ENCODE measurements at regions not wholly inside any gene's neighbourhood (a gene's known extent, or its start where the extent isn't known, plus 50 kb on each side); places are given as distances from the start of the nearest gene placed in this dataset.
A peak's percentile ranks its signal among the peaks of the same experiment; 100 is the strongest.

DNA sequence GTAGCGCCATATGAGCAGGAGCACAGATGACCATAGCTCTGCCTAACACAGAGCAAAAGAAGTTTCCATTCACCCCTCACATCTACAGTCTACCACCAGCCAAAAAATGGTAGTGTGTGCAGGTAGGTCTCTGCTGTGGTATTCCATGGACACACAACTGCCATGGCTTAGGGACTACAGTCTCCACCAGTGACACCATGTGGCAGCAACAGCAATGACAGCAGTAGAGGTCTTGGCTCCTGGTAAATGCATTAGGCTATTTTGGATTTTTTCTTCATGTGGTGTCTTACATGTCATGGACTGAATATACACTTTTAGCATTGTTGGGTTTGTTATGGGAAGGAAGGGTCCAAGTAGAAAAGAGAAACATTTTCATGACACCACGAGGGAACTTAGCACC is 70.1 kb upstream of the CABCOCO1 start (continued):
- TF ChIP-seq, protein P1, sequence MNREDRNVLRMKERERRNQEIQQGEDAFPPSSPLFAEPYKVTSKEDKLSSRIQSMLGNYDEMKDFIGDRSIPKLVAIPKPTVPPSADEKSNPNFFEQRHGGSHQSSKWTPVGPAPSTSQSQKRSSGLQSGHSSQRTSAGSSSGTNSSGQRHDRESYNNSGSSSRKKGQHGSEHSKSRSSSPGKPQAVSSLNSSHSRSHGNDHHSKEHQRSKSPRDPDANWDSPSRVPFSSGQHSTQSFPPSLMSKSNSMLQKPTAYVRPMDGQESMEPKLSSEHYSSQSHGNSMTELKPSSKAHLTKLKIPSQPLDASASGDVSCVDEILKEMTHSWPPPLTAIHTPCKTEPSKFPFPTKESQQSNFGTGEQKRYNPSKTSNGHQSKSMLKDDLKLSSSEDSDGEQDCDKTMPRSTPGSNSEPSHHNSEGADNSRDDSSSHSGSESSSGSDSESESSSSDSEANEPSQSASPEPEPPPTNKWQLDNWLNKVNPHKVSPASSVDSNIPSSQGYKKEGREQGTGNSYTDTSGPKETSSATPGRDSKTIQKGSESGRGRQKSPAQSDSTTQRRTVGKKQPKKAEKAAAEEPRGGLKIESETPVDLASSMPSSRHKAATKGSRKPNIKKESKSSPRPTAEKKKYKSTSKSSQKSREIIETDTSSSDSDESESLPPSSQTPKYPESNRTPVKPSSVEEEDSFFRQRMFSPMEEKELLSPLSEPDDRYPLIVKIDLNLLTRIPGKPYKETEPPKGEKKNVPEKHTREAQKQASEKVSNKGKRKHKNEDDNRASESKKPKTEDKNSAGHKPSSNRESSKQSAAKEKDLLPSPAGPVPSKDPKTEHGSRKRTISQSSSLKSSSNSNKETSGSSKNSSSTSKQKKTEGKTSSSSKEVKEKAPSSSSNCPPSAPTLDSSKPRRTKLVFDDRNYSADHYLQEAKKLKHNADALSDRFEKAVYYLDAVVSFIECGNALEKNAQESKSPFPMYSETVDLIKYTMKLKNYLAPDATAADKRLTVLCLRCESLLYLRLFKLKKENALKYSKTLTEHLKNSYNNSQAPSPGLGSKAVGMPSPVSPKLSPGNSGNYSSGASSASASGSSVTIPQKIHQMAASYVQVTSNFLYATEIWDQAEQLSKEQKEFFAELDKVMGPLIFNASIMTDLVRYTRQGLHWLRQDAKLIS (CRISPR knock-in tag; IDR thresholded peaks at IDR 0.05): no peak
- TF ChIP-seq, protein P2, sequence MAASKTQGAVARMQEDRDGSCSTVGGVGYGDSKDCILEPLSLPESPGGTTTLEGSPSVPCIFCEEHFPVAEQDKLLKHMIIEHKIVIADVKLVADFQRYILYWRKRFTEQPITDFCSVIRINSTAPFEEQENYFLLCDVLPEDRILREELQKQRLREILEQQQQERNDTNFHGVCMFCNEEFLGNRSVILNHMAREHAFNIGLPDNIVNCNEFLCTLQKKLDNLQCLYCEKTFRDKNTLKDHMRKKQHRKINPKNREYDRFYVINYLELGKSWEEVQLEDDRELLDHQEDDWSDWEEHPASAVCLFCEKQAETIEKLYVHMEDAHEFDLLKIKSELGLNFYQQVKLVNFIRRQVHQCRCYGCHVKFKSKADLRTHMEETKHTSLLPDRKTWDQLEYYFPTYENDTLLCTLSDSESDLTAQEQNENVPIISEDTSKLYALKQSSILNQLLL (CRISPR knock-in tag; IDR thresholded peaks at IDR 0.05; ENCODE audit: borderline replicate concordance): no peak
- TF ChIP-seq, protein P3, sequence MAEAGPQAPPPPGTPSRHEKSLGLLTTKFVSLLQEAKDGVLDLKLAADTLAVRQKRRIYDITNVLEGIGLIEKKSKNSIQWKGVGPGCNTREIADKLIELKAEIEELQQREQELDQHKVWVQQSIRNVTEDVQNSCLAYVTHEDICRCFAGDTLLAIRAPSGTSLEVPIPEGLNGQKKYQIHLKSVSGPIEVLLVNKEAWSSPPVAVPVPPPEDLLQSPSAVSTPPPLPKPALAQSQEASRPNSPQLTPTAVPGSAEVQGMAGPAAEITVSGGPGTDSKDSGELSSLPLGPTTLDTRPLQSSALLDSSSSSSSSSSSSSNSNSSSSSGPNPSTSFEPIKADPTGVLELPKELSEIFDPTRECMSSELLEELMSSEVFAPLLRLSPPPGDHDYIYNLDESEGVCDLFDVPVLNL (CRISPR knock-in tag; IDR thresholded peaks at IDR 0.05; ENCODE audit: low read depth): no peak
- TF ChIP-seq, protein P4, sequence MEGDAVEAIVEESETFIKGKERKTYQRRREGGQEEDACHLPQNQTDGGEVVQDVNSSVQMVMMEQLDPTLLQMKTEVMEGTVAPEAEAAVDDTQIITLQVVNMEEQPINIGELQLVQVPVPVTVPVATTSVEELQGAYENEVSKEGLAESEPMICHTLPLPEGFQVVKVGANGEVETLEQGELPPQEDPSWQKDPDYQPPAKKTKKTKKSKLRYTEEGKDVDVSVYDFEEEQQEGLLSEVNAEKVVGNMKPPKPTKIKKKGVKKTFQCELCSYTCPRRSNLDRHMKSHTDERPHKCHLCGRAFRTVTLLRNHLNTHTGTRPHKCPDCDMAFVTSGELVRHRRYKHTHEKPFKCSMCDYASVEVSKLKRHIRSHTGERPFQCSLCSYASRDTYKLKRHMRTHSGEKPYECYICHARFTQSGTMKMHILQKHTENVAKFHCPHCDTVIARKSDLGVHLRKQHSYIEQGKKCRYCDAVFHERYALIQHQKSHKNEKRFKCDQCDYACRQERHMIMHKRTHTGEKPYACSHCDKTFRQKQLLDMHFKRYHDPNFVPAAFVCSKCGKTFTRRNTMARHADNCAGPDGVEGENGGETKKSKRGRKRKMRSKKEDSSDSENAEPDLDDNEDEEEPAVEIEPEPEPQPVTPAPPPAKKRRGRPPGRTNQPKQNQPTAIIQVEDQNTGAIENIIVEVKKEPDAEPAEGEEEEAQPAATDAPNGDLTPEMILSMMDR (IDR thresholded peaks at IDR 0.05 in 2 of 3, conservative IDR thresholded peaks at IDR 0.05 in 1 of 3; ENCODE audit: insufficient read depth in 2 of 3, low read depth in 1 of 3, low read length in 3 of 3): peak; percentile 74 to 77 (median 75)
- TF ChIP-seq, protein P5, sequence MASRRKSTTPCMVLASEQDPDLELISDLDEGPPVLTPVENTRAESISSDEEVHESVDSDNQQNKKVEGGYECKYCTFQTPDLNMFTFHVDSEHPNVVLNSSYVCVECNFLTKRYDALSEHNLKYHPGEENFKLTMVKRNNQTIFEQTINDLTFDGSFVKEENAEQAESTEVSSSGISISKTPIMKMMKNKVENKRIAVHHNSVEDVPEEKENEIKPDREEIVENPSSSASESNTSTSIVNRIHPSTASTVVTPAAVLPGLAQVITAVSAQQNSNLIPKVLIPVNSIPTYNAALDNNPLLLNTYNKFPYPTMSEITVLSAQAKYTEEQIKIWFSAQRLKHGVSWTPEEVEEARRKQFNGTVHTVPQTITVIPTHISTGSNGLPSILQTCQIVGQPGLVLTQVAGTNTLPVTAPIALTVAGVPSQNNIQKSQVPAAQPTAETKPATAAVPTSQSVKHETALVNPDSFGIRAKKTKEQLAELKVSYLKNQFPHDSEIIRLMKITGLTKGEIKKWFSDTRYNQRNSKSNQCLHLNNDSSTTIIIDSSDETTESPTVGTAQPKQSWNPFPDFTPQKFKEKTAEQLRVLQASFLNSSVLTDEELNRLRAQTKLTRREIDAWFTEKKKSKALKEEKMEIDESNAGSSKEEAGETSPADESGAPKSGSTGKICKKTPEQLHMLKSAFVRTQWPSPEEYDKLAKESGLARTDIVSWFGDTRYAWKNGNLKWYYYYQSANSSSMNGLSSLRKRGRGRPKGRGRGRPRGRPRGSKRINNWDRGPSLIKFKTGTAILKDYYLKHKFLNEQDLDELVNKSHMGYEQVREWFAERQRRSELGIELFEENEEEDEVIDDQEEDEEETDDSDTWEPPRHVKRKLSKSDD (conservative IDR thresholded peaks at IDR 0.05; ENCODE audit: low read length): no peak
- TF ChIP-seq ZBTB1 (CRISPR knock-in tag; IDR thresholded peaks at IDR 0.05; ENCODE audit: borderline replicate concordance, low read depth): no peak
- TF ChIP-seq EHMT2 (IDR thresholded peaks at IDR 0.05): 0 out of 2 replicates have a peak, but pooled peaks have one; percentile 31
- TF ChIP-seq XRCC3 (IDR thresholded peaks at IDR 0.05): no peak
- no peak for TF ChIP-seq CCAR2 (IDR thresholded peaks at IDR 0.05; ENCODE audit: low read depth, low read length)
- no peak for TF ChIP-seq SNIP1 (IDR thresholded peaks at IDR 0.05; ENCODE audit: low read depth)
- TF ChIP-seq, protein P6, sequence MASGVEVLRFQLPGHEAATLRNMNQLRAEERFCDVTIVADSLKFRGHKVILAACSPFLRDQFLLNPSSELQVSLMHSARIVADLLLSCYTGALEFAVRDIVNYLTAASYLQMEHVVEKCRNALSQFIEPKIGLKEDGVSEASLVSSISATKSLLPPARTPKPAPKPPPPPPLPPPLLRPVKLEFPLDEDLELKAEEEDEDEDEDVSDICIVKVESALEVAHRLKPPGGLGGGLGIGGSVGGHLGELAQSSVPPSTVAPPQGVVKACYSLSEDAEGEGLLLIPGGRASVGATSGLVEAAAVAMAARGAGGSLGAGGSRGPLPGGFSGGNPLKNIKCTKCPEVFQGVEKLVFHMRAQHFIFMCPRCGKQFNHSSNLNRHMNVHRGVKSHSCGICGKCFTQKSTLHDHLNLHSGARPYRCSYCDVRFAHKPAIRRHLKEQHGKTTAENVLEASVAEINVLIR (CRISPR knock-in tag; IDR thresholded peaks at IDR 0.05): no peak
- TF ChIP-seq ZBTB7A (IDR thresholded peaks at IDR 0.05; ENCODE audit: borderline replicate concordance, control insufficient read depth, low read depth, low read length): no peak
- no peak for TF ChIP-seq ZNF165 (CRISPR knock-in tag; IDR thresholded peaks at IDR 0.05; ENCODE audit: borderline replicate concordance)

All from K562 (cell line).